ENCODE measurements at regions not wholly inside any gene's neighbourhood (a gene's known extent, or its start where the extent isn't known, plus 50 kb on each side); places are given as distances from the start of the nearest gene placed in this dataset.

- DNase-seq: no peak
Measured at GRCh38 chr3:10743366-10744097, 72.5 kb upstream of the SLC6A11 start.

- DNase-seq: no peak
Measured at GRCh38 chr3:10744098-10744465, 71.9 kb upstream of the SLC6A11 start.

GRCh38 chr3:10745392-10745791 is 70.6 kb upstream of the SLC6A11 start:
- no peak for DNase-seq

GRCh38 chr3:10746001-10746400 is 70.0 kb upstream of the SLC6A11 start:
- no peak for DNase-seq

GRCh38 chr3:10746684-10747083 is 69.3 kb upstream of the SLC6A11 start:
- DNase-seq: no peak

GRCh38 chr3:10747341-10747740 is 68.7 kb upstream of the SLC6A11 start:
- no peak for DNase-seq

GRCh38 chr3:10748040-10748439 is 68.0 kb upstream of the SLC6A11 start:
- DNase-seq: no peak

GRCh38 chr3:10753964-10754363 is 62.1 kb upstream of the SLC6A11 start:
- no peak for DNase-seq

- DNase-seq: no peak
Measured at GRCh38 chr3:10756546-10756945, 59.5 kb upstream of the SLC6A11 start.

- DNase-seq: no peak
Measured at GRCh38 chr3:10757021-10757820, 58.8 kb upstream of the SLC6A11 start.

- no peak for DNase-seq
Measured at GRCh38 chr3:10757821-10758130, 58.3 kb upstream of the SLC6A11 start.

GRCh38 chr3:10758304-10759037 is 57.6 kb upstream of the SLC6A11 start:
- no peak for DNase-seq

- DNase-seq: no peak
Measured at GRCh38 chr3:10759495-10759894, 56.5 kb upstream of the SLC6A11 start.

- no peak for DNase-seq
Measured at GRCh38 chr3:10760199-10760598, 55.8 kb upstream of the SLC6A11 start.

- DNase-seq: no peak
Measured at GRCh38 chr3:10761583-10761982, 54.4 kb upstream of the SLC6A11 start.

GRCh38 chr3:10762116-10762515 is 53.9 kb upstream of the SLC6A11 start:
- DNase-seq: no peak

GRCh38 chr3:10762611-10763247 is 53.3 kb upstream of the SLC6A11 start:
- no peak for DNase-seq

GRCh38 chr3:10763248-10763620 is 52.8 kb upstream of the SLC6A11 start:
- DNase-seq: no peak

- DNase-seq: no peak
Measured at GRCh38 chr3:10763817-10764258, 52.2 kb upstream of the SLC6A11 start.

GRCh38 chr3:10764259-10765051 is 51.6 kb upstream of the SLC6A11 start:
- DNase-seq: no peak

GRCh38 chr3:10766049-10766705 is 49.9 kb upstream of the SLC6A11 start:
- no peak for DNase-seq

All from NCI-H1694 (cell line).